HepG2 (cell line): ENCODE measurements at regions not wholly inside any gene's neighbourhood (a gene's known extent, or its start where the extent isn't known, plus 50 kb on each side); places are given as distances from the start of the nearest gene placed in this dataset.

ENCODE experiments used
- ATAC-seq: fragments of 200-7000 bp; cut with Tn5 transposase; 3 replicates; pipeline ENCODE4 v1.9.1; 2020; ENCODE audit warnings: mild to moderate bottlenecking, moderate library complexity
- BruUV-seq: library from RNA; stranded (reverse); fragments of 400-500 nt; replicated peaks from 2 replicates; lab custom pipeline; 2021; lab: Mats Ljungman, UMichigan
- CTCF ChIA-PET: fragments of 300-600 bp; formaldehyde crosslinking; extraction: SDS; loops from one replicate; lab custom pipeline; 2021; ENCODE audit warnings: low total read pairs, inconsistent platforms, low intra/inter-chr PET ratio; lab: Yijun Ruan, JAX
- POLR2A ChIA-PET: fragments of 350-600 bp; sonication (Branson Sonifier 250); formaldehyde crosslinking; loops from one replicate; lab custom pipeline; 2020; ENCODE audit warnings: antibody characterized with exemption, inconsistent platforms; lab: Yijun Ruan, JAX
- DNase-seq: peaks from one replicate; pipeline ENCODE4 v3.0.0-alpha.2; 2015; ENCODE audit warnings: low spot score
- FAIRE-seq: peaks from 3 replicates; lab custom pipeline; 2011; peaks lifted over from hg19 to GRCh38; lab: Jason Lieb, UNC
- H2AFZ ChIP-seq: one replicate; pipeline ENCODE4 v1.6.1; 2011; ENCODE audit warnings: low read length, inconsistent platforms
- H3K27ac ChIP-seq: fragments of 300-600 bp; 3 replicates; pipeline ENCODE4 v1.8.0; 2011; ENCODE audit warnings: mixed run types, mild to moderate bottlenecking, mixed read lengths, low read length, inconsistent platforms; ENCODE audit not compliant: insufficient read depth; ENCODE audit errors: extremely low read length
- H3K27me3 ChIP-seq, 2 experiments: fragments of 200-600 bp in 1 of 2; 2 replicates in 1 of 2; 3 replicates in 1 of 2; pipeline versions ENCODE4 v1.6.0 to v1.8.0; 2011; ENCODE audit warnings: low read length in 2 of 2, mild to moderate bottlenecking in 2 of 2, moderate library complexity in 2 of 2, inconsistent platforms in 1 of 2; ENCODE audit not compliant: insufficient read depth in 2 of 2, control insufficient read depth in 1 of 2
- H3K36me3 ChIP-seq, 2 experiments: fragments of 200-600 bp in 1 of 2; replicated peaks in 1 of 2; 2 replicates in 1 of 2; 3 replicates in 1 of 2; pipeline versions ENCODE4 v1.5.1 to v1.8.0; 2011; ENCODE audit warnings: low read length in 2 of 2, inconsistent platforms in 1 of 2; ENCODE audit not compliant: insufficient read depth in 2 of 2, control insufficient read depth in 1 of 2
- H3K4me1 ChIP-seq: 2 replicates; pipeline ENCODE4 v1.5.1; 2012; ENCODE audit warnings: low read length, inconsistent platforms; ENCODE audit not compliant: insufficient read depth
- H3K4me2 ChIP-seq: 2 replicates; pipeline ENCODE4 v1.6.0; 2011; ENCODE audit warnings: low read depth, low read length, inconsistent platforms
- H3K4me3 ChIP-seq, 3 experiments: fragments of 200-600 bp in 1 of 3; sonication (generic), shearing (Covaris generic) in 1 of 3; replicated peaks in 1 of 3; 2 replicates each; pipeline ENCODE4 v1.5.1; 2011 to 2016; ENCODE audit warnings: low read length in 3 of 3, inconsistent platforms in 2 of 3, low read depth in 2 of 3, mild to moderate bottlenecking in 2 of 3, control low read depth in 1 of 3, mixed read lengths in 1 of 3; ENCODE audit not compliant: insufficient read depth in 1 of 3
- H3K79me2 ChIP-seq: one replicate; pipeline ENCODE4 v1.6.1; 2011; ENCODE audit warnings: low read length, inconsistent platforms; ENCODE audit not compliant: insufficient read depth
- H3K9ac ChIP-seq: 2 replicates; pipeline ENCODE4 v1.6.0; 2011; ENCODE audit warnings: mild to moderate bottlenecking, low read depth, low read length, inconsistent platforms; ENCODE audit not compliant: insufficient read depth
- H3K9me3 ChIP-seq: 2 replicates; pipeline ENCODE4 v1.5.1; 2012; ENCODE audit warnings: mild to moderate bottlenecking, low read length
- H4K20me1 ChIP-seq: 2 replicates; pipeline ENCODE4 v1.6.0; 2011; ENCODE audit warnings: inconsistent platforms, mild to moderate bottlenecking, low read length, moderate library complexity; ENCODE audit not compliant: insufficient read depth
- DZIP1 ChIP-seq: sonication (generic); formaldehyde crosslinking; IDR thresholded peaks from 2 replicates; pipeline ENCODE4 v1.5.0; 2020; ENCODE audit warnings: mild to moderate bottlenecking, missing genetic modification reagents
- GATAD2A ChIP-seq: IDR thresholded peaks from 2 replicates; pipeline ENCODE4 v1.6.1; 2016
- HIVEP1 ChIP-seq: sonication (generic); formaldehyde crosslinking; IDR thresholded peaks from 2 replicates; pipeline ENCODE4 v1.4.0; 2020; ENCODE audit warnings: mild to moderate bottlenecking, missing genetic modification reagents
- HMGXB4 ChIP-seq, 2 experiments: sonication (generic) in 1 of 2; formaldehyde crosslinking in 1 of 2; IDR thresholded peaks; 2 replicates each; pipeline versions ENCODE4 v1.4.0 to v1.6.1; 2018 to 2020; ENCODE audit warnings: missing genetic modification reagents in 2 of 2, borderline replicate concordance in 1 of 2, low read depth in 1 of 2, mild to moderate bottlenecking in 1 of 2, missing biosample characterization in 1 of 2
- KAT7 ChIP-seq: IDR thresholded peaks from 2 replicates; pipeline ENCODE4 v1.6.1; 2018; ENCODE audit warnings: borderline replicate concordance, missing compliant biosample characterization
- ZNF17 ChIP-seq: sonication (generic); formaldehyde crosslinking; IDR thresholded peaks from 2 replicates; pipeline ENCODE4 v1.5.0; 2020; ENCODE audit warnings: mild to moderate bottlenecking, missing genetic modification reagents
- ZNF253 ChIP-seq: sonication (generic); formaldehyde crosslinking; IDR thresholded peaks from 2 replicates; pipeline ENCODE4 v1.8.0; 2022; ENCODE audit warnings: mild to moderate bottlenecking, missing genetic modification reagents, borderline replicate concordance
- ZNF329 ChIP-seq: sonication (generic); formaldehyde crosslinking; IDR thresholded peaks from 2 replicates; pipeline ENCODE4 v1.9.0; 2021; ENCODE audit warnings: low read depth, mild to moderate bottlenecking, missing genetic modification reagents
- ZNF609 ChIP-seq: sonication (generic); formaldehyde crosslinking; IDR thresholded peaks from 2 replicates; pipeline ENCODE4 v1.4.0; 2020; ENCODE audit warnings: mild to moderate bottlenecking, missing genetic modification reagents, borderline replicate concordance
- WGBS: methylation state at CpG from one replicate; pipeline ENCODE4 v1.1.6; 2017; ENCODE audit warnings: low lambda C conversion rate; 5-methylcytosine and 5-hydroxymethylcytosine counted together
- in situ Hi-C: cut with HindIII; loops from 2 replicates; pipeline ENCODE4 v1.10.0; 2017; ENCODE audit warnings: low pct_unique_long_range_greater_than_20kb; ENCODE audit not compliant: extremely low pct_ligation_motif_present
- intact Hi-C: fragments of 100-400 bp; cut with micrococcal nuclease; formaldehyde crosslinking; loops from one replicate; pipeline ENCODE4 v1.10.0; 2022; ENCODE audit not compliant: unreplicated experiment

GRCh38 chr3:13932578-13933295 is 52.9 kb upstream of the WNT7A start:
- 70% methylated on average over 43 of the region's 70 CpGs for WGBS
- Histone ChIP-seq H3K4me3 (no peak overlapping the region), H3K27ac (no peak overlapping the region), H4K20me1 (no peaks in the 10 kb centered on the region), H3K4me1 (no peaks in the 10 kb centered on the region), H3K9me3 (no peaks in the 10 kb centered on the region), H3K4me2 (no peak overlapping the region), H3K27me3 (peaks cover 0 to 24% of the 10 kb centered on the region in 2 experiments; a peak in 2 of 5 replicates), H3K9ac (no peak overlapping the region), H3K36me3 (no peaks in the 10 kb centered on the region), H3K79me2 (no peaks in the 10 kb centered on the region), H2AFZ (no peak overlapping the region)
- intact Hi-C loops (no loop called here), in situ Hi-C loops (no loop called here)
- ATAC-seq (no peak), DNase-seq (no peak), FAIRE-seq (no peak)
- no TSS peak for BruUV-seq
- CTCF ChIA-PET, result no interaction called here
- POLR2A ChIA-PET, result no interaction called here
- no peak for TF ChIP-seq ZNF609 (CRISPR knock-in tag)
- no peak for TF ChIP-seq HMGXB4 (CRISPR knock-in tag; IDR thresholded peaks at IDR 0.05; ENCODE audit: borderline replicate concordance in 1 of 2, low read depth in 1 of 2)
- no peak for TF ChIP-seq ZNF17 (CRISPR knock-in tag)
- TF ChIP-seq GATAD2A (CRISPR knock-in tag), result no peak
- TF ChIP-seq ZNF329 (CRISPR knock-in tag), result no peak
- no peak for TF ChIP-seq DZIP1 (CRISPR knock-in tag)
- no peak for TF ChIP-seq HIVEP1 (CRISPR knock-in tag)
- no peak for TF ChIP-seq ZNF253 (CRISPR knock-in tag)
- TF ChIP-seq KAT7 (CRISPR knock-in tag), result no peak
